ENCODE measurements at regions not wholly inside any gene's neighbourhood (a gene's known extent, or its start where the extent isn't known, plus 50 kb on each side); places are given as distances from the start of the nearest gene placed in this dataset.

DNA sequence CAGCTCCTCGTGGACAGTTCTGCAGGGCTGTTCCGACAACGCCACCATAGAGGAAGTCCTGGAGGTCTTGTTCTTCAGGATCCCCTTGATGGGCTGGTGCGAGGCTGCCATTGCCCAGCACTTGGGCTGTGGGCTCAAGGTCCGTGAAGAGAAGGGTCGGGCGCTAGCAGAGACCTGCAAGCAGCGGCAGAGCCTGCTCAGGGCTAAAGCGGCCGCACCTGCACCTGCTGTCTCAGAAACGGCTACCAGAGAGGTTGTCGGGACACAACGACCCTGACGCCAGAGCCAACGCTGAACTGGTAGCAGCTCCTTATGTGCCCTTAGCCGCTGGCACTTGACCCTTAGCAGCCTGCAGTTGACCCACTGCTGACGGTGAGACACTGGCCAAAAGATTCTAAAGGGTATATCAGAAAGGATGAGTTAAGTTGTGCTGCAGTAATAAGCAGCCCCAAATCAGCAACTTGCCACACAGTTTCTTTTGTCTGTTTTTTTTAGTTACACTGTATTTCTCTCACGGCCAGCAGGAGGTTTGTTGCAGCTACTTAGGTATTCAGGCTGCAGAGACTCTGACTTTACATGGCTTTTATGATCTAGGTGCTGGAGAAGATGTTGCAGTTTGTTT is 55.5 kb upstream of the ST6GAL2 start:
- no peak for DNase-seq (ENCODE audit: low read depth)

DNA sequence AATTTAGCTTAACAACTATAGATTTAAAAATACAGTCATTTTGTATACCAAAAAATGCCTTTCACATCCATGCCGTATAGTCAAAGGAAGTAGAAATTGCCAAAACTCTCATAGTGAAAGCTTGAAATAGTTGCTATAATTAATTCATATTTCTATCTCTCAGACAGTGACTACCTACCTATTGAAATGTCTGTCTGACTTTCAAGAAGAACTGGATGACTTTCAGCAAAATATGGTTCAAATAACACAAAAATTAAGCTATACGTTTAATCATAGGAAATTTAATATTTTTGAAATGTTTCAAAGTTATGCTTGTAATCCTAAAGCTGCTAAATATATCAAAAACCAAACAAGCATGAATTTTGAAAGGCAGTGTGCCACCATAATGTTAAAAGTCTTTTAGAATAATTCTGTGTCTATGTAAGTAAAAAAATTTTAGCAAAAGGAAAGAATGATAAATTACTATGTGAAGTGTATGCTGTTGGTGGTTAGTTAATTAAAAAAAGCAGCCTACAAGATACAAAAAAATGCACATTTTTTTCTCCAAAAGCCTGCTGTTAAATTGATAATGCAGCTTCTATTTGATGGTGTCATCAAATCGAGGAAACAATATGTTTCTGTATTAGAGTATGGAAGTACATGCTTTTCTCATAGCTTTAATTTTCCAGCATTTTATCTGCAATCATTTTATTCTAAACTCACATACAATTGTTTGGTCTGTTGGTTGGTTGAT is 57.7 kb upstream of the ST6GAL2 start:
- no peak for DNase-seq (ENCODE audit: low read depth)

DNA sequence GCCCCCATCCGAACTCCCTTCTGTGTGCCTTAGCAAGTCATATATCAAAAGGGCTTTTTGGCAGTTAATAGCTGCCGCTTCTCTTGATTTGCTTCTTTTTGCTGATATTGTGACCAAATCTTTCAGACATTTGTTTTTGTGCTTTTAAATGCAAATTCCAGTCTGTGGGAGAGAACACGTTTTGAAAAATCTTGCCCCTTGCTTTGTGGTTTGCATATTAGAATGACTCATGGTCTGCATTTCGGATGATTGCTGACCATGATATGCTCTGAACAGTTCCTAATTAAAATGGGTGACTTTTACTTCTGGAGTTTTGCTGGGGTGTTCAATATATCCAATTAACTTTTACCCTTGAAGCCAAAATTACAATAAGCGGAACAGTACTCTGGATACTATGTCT is 58.2 kb upstream of the ST6GAL2 start:
- DNase-seq (ENCODE audit: low read depth): peak; percentile 88

DNA sequence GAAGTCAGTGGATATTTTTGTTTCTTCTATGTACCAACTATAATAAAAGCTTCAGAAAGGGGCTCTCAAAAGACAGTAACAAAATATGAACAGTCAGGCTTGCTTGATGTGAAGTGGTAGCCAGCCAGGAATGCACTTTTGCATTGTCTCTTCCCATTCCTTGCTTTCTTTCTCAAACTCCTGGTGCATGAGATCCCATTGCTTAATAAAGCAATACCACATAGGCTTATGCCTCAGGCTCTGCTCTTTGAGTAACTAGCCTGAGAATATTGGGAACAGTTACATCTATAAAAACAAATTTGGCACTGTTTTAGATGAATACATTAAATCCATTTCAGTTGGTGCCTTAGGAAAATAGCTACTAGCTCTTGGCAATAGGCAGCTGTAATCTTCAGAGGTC is 62.6 kb upstream of the ST6GAL2 start:
- peak; percentile 66 for DNase-seq (ENCODE audit: low read depth)

DNA sequence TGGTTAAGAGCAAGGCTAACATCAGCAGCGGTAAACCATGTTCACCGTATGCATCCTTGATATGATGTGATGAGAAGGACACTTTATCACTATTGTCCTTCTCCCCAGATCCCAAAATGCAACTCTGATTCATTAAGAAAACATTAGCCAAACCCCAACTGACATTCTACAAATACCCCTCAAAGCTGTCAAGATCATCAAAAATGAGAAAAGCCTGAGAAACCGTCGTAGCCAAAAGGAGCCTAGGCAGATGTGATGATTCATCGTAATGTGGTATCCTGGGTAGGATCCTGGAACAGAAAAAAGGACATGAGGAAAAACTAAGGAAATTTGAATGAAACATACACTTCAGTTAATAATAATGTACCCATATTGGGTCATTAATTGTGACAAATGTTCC is 67.3 kb upstream of the ST6GAL2 start:
- DNase-seq (ENCODE audit: low read depth): peak; percentile 74

DNA sequence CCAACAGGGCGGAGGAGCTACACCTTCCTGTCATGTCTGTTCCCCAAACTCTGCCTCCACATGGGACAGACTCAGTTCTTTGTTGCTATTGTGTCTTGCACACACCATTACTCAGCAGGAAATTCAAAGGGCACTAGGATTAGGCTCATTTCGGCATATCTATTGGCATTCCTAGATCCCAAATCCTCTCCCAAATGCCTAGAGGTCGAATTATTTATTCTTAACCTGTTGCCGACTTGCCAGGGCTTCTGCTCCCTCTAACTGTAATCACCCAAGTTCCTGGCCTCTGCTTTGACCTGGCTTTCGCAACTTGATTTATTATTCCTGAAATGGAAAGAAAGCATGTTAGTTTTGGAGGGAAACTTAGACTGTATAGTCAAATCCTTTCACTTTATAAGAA is 67.8 kb upstream of the ST6GAL2 start:
- no peak for DNase-seq (ENCODE audit: low read depth)

DNA sequence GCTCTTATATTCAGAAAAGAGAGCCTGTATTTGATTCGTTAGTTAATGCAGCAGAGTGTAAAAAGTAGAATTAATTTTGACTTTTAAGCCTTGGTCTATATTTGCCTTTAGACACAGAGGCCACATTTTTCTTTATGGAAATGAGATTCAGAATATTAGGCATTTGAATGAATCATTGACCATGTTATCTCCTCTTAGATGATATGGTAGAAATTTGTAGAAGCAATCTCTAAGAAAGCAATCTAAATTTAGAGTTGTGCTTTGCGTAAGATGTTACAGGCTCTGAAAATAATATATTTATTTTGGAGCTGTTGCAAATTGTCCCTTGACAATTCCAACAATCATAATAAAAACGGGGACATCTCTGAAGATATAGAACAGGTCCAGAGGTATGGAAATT is 68.3 kb upstream of the ST6GAL2 start:
- no peak for DNase-seq (ENCODE audit: low read depth)

DNA sequence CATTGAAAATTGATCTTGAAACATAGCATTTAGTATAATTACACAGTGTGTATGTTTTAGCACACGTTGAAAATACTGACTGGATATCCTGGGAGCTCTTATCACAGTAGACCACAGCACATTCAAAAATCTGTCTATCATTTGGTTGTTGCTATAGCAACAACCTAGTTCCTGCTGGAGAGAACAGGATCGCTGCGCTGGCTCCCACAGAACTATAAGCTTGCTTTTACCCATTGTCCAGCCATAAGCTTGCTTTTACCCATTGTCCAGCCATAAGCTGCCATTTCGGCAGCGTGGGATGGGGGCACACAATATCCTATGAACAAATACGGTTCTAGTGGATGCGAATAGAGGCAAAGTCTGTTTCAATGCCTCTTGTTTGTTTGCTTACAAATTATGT is 70.4 kb upstream of the ST6GAL2 start:
- peak; percentile 49 for DNase-seq (ENCODE audit: low read depth)

DNA sequence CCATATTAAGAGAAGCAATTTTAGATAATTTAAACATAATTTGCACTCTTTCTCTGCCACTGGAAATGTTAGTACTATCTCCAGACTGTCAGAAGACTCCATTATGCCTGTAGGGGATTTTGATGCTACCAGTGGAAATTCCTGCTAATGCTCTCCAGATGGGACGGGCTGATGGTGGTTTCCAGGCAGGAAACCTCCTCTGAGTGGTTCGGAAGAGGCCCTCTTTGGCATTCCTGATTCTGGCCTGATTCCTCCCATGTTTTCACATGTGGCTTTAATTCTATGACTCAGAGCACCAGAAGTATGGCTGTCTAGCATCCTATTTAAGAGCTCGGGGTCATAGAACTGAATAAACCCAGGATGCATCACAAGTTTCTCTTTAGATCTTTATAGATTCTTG is 70.9 kb upstream of the ST6GAL2 start:
- DNase-seq (ENCODE audit: low read depth): peak; percentile 99

DNA sequence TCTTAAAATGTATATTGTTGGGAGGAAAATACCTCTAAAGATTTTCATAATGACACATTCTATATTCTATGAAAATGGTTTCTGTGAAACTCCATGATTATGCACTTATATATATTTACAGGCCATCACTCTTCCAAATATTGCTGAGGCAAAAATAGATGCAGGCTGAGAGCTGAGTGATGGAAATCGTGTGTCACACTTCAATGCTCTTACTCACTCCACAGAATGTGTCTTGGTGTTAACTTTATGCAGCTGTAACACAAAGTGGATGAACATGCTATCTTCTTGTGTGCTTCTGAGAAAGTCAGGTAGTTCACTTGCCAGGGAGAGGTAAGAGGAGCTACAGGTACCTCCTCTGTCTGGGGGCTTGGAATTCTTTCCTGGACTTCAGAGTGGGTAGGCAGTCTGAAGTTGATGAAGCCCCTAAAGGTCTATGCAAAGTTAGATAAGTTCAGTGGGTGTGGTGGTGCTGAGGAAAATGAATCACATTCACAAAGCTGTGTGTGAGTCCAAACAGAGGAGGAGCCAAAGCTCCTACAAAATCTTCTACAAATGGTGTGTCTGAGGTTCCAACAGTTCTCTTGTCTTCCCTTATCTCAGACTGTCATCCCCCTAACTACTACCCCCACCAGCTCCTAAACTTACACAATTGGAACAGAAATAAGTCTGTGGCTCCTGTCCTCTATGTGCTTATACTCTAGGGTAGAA is 74.2 kb upstream of the ST6GAL2 start:
- DNase-seq (ENCODE audit: low read depth): peak; percentile 59

DNA sequence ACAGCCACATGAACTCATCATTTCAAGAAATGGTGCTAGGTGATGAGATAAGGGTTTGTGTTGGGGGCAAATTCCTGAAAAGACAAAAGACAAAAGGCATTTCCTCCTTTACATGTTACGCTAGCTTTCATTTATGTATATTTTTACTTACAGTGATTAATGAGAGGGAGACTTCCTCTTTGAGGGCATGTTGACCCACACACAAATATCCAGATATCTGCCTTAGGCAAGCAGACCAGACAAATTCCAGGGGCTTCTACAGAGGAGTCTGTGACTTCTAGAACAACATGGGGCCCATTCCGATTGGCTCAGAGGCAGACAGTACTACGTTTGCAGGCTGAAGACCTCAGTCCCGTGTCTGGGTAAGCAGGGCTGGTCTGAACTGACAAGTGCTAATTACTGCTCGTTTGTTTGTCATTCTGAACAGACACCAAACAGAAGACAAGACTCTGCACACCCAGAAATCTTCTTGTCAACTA is 74.8 kb upstream of the ST6GAL2 start:
- peak; percentile 90 for DNase-seq (ENCODE audit: low read depth)

DNA sequence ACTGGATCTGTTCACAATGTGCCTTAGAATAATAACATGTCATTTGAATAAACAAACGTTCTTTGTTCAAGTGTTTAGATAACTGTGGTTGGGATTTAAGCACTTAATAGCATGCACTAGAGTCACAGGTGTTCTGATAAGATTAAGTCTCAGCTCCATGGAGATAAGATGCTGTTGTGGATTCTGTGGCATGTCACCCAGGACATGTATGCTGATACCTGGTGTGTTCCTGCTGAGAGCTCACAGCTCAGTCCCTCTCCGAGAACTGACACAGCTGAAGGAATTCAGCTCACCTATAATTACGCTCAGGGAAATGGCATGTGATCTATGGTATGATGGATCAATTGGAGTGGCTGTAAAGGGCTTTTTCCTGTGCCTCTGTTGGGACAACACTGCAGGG is 75.4 kb upstream of the ST6GAL2 start:
- DNase-seq (ENCODE audit: low read depth): no peak

DNA sequence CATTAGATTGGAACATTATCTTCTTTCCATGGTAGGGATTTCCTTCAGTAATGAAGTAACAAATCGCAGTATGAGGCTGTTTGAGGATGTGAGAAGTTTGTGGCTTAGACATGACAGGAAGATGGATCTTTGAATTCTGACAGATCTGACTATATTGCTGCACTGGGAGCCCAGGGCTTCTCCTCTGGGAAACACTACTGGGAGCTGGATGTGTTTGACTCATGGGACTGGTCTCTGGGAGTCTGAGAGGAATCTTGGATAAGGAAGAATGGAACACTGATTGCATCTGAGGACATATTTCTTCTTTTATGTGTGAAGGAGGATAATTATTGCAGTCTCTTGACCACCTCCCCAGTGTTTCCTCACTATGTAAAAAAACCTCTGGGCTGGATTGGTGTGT is 77.2 kb upstream of the ST6GAL2 start:
- peak; percentile 70 for DNase-seq (ENCODE audit: low read depth)

DNA sequence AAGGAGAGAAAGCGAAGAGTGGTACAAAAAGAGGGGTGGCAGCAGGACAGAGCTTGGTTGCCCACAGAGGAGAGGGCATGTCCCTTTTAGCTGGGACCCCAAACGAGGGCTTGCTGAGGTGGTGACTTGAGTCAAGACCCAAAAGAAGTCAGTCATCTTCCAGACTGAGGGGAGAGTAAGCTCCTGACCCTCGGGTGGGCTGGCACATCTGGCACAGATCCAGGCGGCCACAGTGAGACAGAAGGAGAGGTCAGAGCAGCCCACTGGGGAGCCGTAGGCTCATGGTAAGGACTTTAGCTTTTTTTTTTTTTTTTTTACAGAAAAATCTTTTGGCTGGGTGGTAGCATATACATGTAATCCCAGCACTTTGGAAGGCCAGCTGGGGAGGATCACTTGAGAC is 77.9 kb upstream of the ST6GAL2 start:
- no peak for DNase-seq (ENCODE audit: low read depth)

DNA sequence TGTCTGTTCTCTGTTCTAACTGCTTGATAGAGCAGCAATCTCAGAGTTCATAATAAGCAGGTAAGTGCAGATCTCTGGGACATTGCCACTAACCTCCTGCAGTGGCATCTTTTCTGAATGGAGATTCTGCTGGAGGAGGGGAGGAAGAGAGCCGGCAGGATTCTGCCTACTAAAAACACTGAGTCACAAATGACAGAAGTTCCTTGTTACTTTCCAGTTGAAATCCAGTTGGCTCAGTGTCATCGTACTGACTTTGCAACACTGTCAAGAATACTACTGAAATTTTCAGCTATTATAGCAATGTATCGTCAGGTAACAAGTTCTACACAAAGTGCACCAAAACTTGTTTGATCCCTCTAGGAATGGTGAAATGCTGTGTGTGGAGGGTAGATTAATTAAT is 79.6 kb upstream of the ST6GAL2 start:
- peak; percentile 54 for DNase-seq (ENCODE audit: low read depth)

DNA sequence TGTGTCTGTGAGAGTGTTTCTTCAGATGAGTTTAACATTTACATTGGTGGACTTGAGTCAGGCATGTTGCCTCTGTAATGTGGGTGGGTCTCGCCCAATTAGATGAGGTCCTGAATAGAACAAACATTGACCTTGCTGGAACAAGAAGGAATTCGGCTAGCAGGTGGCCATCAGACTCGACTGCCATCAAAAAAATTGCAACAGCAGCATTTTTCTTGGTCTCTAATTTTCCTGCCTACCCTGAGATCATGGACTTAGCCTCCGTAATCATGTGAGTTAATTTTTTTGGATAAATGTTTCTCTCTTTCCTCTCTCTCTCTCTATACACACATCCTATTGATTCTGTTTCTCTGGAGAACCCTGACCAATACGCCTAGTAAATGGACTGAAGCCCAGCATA is 83.8 kb upstream of the ST6GAL2 start:
- no peak for DNase-seq (ENCODE audit: low read depth)

DNA sequence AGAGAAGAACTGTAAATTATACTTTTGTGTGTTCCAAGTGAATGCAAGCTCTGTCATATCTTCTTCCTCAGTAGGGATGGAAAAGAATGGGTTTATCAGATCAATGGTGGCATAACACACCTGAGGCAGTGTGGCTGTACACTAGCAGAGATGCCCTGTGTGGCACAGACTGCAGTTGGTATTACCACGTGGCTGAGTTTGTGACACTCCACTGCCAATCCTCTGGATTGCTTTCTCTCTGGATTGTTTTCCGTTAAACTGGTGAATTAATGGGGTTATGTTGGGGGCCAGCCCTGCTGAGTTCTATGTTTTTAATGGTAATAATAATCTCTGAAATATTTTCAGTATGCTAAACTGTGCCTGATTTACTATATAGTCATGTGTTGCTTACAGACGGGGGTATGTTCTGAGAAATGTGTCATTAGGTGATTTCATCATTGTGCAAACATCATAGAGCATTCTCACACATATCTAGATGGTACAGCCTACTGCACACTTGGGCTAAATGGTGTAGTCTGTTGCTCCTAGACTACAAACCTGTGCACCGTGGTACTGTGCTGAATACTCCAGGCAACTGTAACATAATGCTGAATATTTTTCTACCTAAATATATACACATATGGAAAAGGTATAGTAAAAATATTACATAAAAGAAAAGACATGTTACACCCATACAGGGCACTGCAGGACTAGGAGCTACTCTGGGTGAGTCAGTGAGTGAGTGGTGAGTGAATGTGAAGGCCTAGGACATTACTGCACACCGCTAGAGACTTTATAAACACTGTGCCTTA is 84.7 kb upstream of the ST6GAL2 start:
- peak; percentile 77 for DNase-seq (ENCODE audit: low read depth)

DNA sequence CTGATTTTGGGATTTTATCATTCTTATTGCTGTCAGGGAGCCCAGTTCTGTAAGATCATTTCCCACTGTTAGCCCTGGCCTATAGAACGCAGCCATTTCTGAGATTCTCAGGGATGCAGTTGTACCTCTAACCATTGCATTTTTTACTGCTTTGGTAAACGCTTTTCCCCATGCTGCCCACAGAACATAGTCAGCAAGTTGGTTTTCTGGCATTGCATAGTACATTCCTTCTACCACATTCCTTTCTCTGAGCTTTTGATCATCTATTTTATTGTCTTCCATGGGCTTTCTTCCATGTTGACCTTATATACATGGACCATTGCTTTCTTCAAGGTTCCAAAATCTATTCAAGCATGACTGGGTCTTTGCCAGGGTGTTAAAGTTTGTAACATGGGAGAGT is 86.8 kb upstream of the ST6GAL2 start:
- peak; percentile 62 for DNase-seq (ENCODE audit: low read depth)

DNA sequence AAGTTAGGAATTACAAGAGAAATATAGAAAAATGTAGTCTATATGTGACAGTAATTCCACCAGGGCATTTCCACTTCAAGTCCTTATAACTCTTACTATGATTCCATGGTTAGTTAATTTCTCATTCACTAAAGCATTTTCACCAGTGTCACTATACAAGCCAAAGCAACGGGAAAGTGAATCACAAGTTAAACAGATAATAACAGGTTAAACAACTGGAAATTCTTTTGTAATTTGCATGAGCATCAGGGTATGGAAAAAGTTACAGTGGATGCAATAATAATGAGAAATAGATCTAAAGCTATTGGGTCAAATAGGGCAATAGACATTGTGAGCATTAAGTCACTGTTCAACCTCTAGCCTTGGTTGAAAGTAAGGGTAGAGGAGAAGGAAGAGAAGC is 88.9 kb upstream of the ST6GAL2 start:
- DNase-seq (ENCODE audit: low read depth): no peak

DNA sequence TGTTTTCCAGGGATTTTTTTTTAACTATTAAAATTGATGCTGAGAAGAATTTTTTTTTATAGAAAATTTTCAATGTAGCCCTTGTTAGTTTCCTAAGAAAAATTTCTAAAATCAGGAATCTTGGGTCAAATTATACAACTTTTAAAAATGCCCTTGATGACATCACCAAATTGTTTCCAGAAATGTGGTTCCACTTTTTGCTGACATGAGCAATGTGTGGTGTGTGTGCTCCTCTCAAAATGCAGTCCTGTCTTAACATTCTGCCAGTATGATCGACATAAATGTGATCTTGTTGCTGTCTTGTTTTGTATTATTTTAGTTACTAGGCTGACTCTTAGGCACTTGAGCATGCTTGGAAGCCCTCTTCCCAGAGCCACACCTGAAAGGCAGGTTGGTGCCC is 89.7 kb upstream of the ST6GAL2 start:
- peak; percentile 4 for DNase-seq (ENCODE audit: low read depth)

DNA sequence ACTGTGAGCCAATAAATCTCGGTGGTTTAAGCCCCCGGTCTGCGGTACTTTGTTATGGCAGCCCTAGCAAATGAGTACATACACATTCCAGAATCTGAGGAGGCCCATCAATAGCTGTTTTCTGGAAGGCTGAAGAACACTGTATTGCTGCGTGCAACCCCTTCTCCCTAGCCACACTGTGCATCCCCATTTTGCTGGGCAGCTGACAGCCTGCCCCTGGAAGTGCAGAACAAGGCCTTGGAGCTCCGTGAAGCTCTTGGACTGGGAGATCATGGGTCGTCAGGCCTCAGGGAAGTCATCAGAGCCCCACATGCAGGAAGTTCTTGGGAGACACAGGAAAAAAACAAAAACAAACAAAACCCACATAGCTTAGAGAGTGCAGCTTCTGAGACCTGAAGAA is 90.6 kb upstream of the ST6GAL2 start:
- no peak for DNase-seq (ENCODE audit: low read depth)

DNA sequence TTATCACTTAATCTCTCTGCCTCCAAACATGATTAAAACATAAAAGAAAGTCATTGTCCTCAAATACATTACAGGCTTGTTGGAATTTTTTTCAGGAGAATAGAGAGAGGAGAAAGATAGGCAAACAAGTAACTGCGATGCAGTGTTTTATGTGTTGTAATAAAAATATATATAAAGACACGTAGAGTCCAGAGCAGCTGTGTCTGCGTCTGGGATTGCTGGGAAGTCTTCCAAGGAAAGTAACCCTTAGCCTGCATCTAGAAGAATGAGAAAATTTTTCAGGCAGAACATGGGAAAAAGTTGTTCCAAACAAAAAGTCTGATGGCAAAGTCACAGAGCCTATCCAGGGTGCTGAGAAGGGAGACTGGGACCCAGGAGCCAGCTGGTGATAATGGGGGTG is 91.8 kb upstream of the ST6GAL2 start:
- peak; percentile 74 for DNase-seq (ENCODE audit: low read depth)

DNA sequence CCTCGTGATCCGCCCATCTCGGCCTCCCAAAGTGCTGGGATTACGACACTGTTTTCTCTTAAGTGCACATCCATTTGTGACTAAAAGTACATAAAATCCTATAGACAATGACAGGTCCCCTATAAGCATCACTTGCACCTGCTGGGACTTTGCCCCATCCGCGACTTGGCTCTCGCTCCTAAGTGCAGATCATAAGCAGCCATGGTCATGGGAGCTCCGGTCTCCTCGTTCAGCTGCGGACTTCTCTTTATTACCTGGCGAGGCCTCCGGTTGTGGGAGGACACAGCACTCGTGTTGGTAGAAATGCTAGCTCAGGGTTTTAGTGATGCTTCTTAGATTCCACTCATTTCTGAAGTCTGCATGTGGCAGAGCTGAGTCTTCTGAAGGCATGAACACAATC is 92.7 kb upstream of the ST6GAL2 start:
- DNase-seq (ENCODE audit: low read depth): no peak

All from EH (cell line).